PC-9 (cell line): ENCODE measurements at regions not wholly inside any gene's neighbourhood (a gene's known extent, or its start where the extent isn't known, plus 50 kb on each side); places are given as distances from the start of the nearest gene placed in this dataset.

ENCODE experiments used
- EZH2 ChIP-seq: fragments of 200-600 bp; sonication (generic); IDR thresholded peaks from 2 replicates; pipeline ENCODE4 v1.8.0; 2017; ENCODE audit warnings: antibody characterized with exemption, low read depth
- TF ChIP-seq, protein P1 (sequence below): fragments of 200-600 bp; sonication (generic); conservative IDR thresholded peaks from 2 replicates; pipeline ENCODE4 v1.6.1; 2017; ENCODE audit warnings: mixed run types, antibody characterized with exemption, mild to moderate bottlenecking, moderate library complexity

DNA sequence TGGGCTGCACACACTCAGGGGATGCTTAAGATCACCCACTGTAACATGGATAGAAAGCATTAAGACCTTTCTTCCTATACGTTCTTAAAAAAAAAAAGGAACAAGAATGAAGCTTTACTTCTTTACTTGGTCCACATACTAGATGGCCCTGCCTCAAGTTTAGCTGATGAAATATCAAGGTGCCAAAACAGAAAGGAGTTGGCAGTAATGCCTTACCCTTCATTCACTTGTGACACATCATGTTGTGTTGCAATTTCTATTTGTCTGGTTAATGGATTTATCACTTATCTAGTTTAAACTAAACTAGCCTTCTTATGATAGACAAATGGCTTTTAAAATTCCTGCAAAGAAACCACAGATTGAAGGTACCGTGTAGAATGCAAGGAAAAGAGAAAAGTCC is 720.3 kb downstream of the CCSER2 start:
- TF ChIP-seq, protein P1, sequence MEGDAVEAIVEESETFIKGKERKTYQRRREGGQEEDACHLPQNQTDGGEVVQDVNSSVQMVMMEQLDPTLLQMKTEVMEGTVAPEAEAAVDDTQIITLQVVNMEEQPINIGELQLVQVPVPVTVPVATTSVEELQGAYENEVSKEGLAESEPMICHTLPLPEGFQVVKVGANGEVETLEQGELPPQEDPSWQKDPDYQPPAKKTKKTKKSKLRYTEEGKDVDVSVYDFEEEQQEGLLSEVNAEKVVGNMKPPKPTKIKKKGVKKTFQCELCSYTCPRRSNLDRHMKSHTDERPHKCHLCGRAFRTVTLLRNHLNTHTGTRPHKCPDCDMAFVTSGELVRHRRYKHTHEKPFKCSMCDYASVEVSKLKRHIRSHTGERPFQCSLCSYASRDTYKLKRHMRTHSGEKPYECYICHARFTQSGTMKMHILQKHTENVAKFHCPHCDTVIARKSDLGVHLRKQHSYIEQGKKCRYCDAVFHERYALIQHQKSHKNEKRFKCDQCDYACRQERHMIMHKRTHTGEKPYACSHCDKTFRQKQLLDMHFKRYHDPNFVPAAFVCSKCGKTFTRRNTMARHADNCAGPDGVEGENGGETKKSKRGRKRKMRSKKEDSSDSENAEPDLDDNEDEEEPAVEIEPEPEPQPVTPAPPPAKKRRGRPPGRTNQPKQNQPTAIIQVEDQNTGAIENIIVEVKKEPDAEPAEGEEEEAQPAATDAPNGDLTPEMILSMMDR: no peak
- no peak for TF ChIP-seq EZH2
